Pancreas (tissue), 10 donors: ENCODE measurements at regions not wholly inside any gene's neighbourhood (a gene's known extent, or its start where the extent isn't known, plus 50 kb on each side); places are given as distances from the start of the nearest gene placed in this dataset.

ENCODE experiments used
- ATAC-seq, 4 donors: fragments of 200-7000 bp; cut with Tn5 transposase; one replicate each; pipeline versions ENCODE4 v1.8.0 to v1.9.1; 2020; ENCODE audit warnings: mild to moderate bottlenecking in 4 of 4, moderate library complexity in 4 of 4
- DNase-seq, 6 donors: peaks; one replicate each; pipeline ENCODE4 v3.0.0-alpha.2; 2020
- FAIRE-seq: peaks from 2 replicates; lab custom pipeline; 2012; peaks lifted over from hg19 to GRCh38; lab: Jason Lieb, UNC
- H3K27ac ChIP-seq, 4 donors: fragments of 200-600 bp; sonication (generic); 1 replicate in 3 of 4; 2 replicates in 1 of 4; pipeline versions ENCODE4 v1.5.0 to v1.8.0; 2020
- H3K27me3 ChIP-seq, 4 donors: fragments of 200-600 bp; one replicate each; pipeline ENCODE4 v1.8.0; 2021
- H3K36me3 ChIP-seq, 3 donors: fragments of 200-600 bp; sonication (generic) in 1 of 3; one replicate each; pipeline versions ENCODE4 v1.5.0 to v1.8.0; 2020 to 2021
- H3K4me1 ChIP-seq, 3 donors: fragments of 200-600 bp; one replicate each; pipeline ENCODE4 v1.8.0; 2021
- H3K4me3 ChIP-seq, 4 donors: fragments of 200-600 bp; sonication (generic) in 2 of 4; one replicate each; pipeline versions ENCODE4 v1.5.0 to v1.8.0; 2020 to 2021
- H3K9me3 ChIP-seq, 4 donors: fragments of 200-600 bp; one replicate each; pipeline ENCODE4 v1.8.0; 2021
- WGBS, 2 donors: extraction: QIAGEN DNeasy Blood & Tissue Kit; methylation state at CpG; one replicate each; pipeline ENCODE4 v1.1.7; 2013; 5-methylcytosine and 5-hydroxymethylcytosine counted together
- intact Hi-C, 3 donors: fragments of 100-400 bp; cut with DNase I; formaldehyde crosslinking; loops; one replicate each; pipeline versions ENCODE4 v1.11.1 to v1.14.2; 2022
- TF ChIP-seq, protein P1 (sequence below), 4 donors: fragments of 200-600 bp; sonication (generic) in 3 of 4; IDR thresholded peaks; one replicate each; pipeline versions ENCODE4 v1.5.0 to v1.8.0; 2021; ENCODE audit warnings: antibody characterized with exemption in 4 of 4
- donor health status: healthy with polysubstance abuse.
- donor health status: DM: no; HTN: no; CAD: no; lungs with moderate emphysema.
- donor health status: DM: no; HTN: no; CAD: no.
- donor health status: control.
- donor health status: control.
- donor health status: Bipolar disorder and iron deficiency.
- donor health status: DM: yes; HTN: yes; CAD: no.
- donor health status: DM: no; HTN: no; CAD: no.
- donor health status: DM: no; HTN: no; CAD: no.
- donor health status: DM: yes; HTN: yes; CAD: no.

DNA sequence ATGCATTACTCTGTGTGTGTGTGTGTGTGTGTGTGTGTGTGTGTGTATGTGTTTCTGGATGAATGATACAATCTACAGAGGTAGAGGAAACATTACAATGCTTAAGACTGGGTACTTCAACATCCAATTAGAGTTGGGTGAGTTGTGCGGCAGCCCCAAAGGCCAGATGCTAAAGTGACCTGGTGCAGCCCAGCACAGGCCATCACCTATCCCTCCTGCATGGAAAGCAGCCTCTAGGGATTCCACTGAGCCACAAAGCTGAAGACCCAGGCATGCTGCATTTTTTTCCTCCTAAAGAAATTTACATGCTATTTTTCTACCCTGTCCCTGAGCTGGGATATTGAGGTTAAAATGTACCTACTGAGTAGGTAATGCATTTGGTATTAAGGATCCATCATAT is 79.1 kb upstream of the ETAA1 start:
- Histone ChIP-seq H3K9me3 (no peaks in the 10 kb centered on the region), H3K27ac (no peak overlapping the region), H3K4me1 (peaks cover 0 to 13% (median 9%) of the 10 kb centered on the region in 3 donors), H3K27me3 (no peaks in the 10 kb centered on the region), H3K4me3 (no peak overlapping the region), H3K36me3 (no peaks in the 10 kb centered on the region)
- intact Hi-C loops: no loop called here
- 96 to 97% methylated on average over 1 of the region's 1 CpG for WGBS, 2 donors
- FAIRE-seq (no peak), ATAC-seq (no peak), DNase-seq (no peak)
- TF ChIP-seq, protein P1, sequence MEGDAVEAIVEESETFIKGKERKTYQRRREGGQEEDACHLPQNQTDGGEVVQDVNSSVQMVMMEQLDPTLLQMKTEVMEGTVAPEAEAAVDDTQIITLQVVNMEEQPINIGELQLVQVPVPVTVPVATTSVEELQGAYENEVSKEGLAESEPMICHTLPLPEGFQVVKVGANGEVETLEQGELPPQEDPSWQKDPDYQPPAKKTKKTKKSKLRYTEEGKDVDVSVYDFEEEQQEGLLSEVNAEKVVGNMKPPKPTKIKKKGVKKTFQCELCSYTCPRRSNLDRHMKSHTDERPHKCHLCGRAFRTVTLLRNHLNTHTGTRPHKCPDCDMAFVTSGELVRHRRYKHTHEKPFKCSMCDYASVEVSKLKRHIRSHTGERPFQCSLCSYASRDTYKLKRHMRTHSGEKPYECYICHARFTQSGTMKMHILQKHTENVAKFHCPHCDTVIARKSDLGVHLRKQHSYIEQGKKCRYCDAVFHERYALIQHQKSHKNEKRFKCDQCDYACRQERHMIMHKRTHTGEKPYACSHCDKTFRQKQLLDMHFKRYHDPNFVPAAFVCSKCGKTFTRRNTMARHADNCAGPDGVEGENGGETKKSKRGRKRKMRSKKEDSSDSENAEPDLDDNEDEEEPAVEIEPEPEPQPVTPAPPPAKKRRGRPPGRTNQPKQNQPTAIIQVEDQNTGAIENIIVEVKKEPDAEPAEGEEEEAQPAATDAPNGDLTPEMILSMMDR (IDR thresholded peaks at IDR 0.05): no peak

DNA sequence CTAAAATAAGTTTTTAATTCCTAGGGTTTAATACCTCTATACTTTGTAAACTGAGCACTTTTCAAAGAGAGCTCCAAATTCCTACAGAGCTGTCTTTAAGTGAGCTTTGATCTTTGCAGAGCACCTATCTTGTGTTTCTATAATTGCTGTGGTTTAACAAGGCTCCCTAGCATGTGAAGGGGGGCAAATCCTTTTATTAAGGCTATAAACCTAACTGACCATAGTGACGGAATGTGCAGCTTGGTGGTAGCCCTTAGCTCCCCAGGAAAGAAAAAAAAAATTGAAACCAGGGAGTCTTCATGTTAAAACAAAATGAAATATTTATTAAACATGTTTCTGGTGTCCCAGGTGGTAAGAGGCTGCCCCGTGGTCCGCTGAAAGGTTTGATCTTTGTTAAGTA is 78.6 kb upstream of the ETAA1 start:
- H3K36me3 ChIP-seq: no peaks in the 10 kb centered on the region
- whole genome bisulfite sequencing, 2 donors: 93 to 98% methylated on average over 3 of the region's 3 CpGs
- H3K4me1 ChIP-seq: peaks cover 0 to 13% (median 13%) of the 10 kb centered on the region in 3 donors
- TF ChIP-seq, protein P1 (IDR thresholded peaks at IDR 0.05): no peak
- FAIRE-seq (no peak), ATAC-seq (no peak), DNase-seq (no peak)
- no peak overlapping the region for H3K4me3 ChIP-seq
- intact Hi-C loops: no loop called here
- no peaks in the 10 kb centered on the region for H3K27me3 ChIP-seq
- no peaks in the 10 kb centered on the region for H3K9me3 ChIP-seq
- H3K27ac ChIP-seq: no peak overlapping the region

DNA sequence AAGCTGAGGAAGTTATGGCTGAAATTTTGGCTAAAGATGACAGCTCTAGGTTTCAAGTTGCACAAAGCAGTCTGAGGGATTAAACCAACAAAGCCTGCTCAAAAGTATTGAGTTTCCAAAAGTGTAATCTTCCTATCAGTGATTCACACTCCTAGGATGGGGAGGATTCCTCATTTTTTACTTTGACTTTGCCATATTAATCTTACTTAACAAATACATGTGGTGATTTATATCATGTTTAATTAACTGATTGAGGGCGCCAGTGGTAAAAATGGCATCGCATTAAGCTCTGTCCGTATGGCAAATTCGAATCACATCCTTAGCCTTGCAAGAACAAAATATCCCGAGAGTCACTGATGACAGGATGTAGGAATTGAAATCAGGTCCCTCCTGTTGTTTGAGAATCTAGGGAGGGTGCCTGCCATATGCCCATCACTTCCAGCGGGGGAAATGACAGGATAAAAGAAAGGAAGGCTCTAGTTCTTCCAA is 78.1 kb upstream of the ETAA1 start:
- TF ChIP-seq, protein P1 (IDR thresholded peaks at IDR 0.05): no peak
- H3K4me1 ChIP-seq: peaks cover 0 to 13% (median 13%) of the 10 kb centered on the region in 3 donors
- H3K36me3 ChIP-seq: no peaks in the 10 kb centered on the region
- FAIRE-seq (no peak), ATAC-seq (no peak), DNase-seq (no peak)
- H3K4me3 ChIP-seq: no peak overlapping the region
- no peak overlapping the region for H3K27ac ChIP-seq
- no peaks in the 10 kb centered on the region for H3K9me3 ChIP-seq
- H3K27me3 ChIP-seq: no peaks in the 10 kb centered on the region
- intact Hi-C loops: no loop called here
- WGBS, 2 donors: 85 to 93% methylated on average over 6 of the region's 6 CpGs

DNA sequence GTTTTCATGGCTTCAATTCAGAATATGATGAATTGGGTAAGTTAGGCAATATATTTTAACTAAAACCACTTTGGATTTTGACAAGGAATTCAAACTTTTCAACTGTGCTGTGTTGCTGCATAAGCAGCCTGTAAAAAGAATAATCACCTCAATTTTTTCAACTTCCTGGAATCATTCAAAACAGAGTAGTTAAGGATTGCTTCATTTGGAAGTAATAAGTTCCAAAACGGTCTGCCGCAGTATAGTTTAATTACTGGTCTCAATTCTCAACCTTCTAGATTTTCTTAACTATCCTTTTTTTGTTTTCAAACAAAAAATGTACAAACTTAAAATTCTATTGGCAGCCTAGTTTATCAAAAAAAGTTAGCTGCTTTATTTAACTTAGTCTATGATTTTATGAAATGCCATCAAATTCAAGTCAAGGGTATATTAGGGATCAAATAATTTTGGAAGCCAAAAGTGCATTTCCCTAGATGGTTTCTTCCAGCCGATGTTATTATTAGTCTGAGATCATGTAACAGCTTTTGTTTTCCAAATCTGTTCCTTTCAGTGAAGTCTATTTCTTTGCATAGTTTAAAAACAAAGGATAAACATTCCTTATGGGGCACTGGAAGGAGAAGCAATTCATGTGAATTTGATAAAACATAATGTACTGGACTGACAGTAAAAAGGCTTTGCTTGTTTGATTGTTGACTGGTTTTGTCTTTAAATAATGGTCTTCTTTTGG is 76.1 kb upstream of the ETAA1 start:
- no peak overlapping the region for H3K4me3 ChIP-seq
- intact Hi-C loops: no loop called here
- H3K27ac ChIP-seq: no peak overlapping the region
- H3K36me3 ChIP-seq: no peaks in the 10 kb centered on the region
- H3K9me3 ChIP-seq: no peaks in the 10 kb centered on the region
- 64 to 71% methylated on average over 3 of the region's 3 CpGs for WGBS, 2 donors
- no peak for DNase-seq
- peak; percentile 66 for FAIRE-seq
- TF ChIP-seq, protein P1 (IDR thresholded peaks at IDR 0.05): no peak
- peaks cover 0 to 13% (median 13%) of the 10 kb centered on the region in 3 donors for H3K4me1 ChIP-seq
- H3K27me3 ChIP-seq: no peaks in the 10 kb centered on the region
- ATAC-seq: no peak

DNA sequence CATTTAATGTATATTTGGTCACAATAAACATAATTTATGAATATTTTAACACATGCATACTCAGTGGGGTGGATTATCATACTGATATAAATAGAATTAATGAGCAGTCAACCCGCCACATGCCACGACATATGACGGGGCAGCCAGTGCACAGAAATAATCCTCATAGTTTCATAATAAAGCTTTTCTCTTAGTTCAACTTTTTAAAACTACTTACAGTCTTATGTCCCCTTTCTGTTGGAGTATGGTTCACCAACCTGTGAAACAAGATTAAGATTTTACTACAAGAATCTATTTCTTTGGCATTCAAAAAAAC is 75.6 kb upstream of the ETAA1 start:
- TF ChIP-seq, protein P1 (IDR thresholded peaks at IDR 0.05): no peak
- Histone ChIP-seq H3K36me3 (no peaks in the 10 kb centered on the region), H3K27me3 (no peaks in the 10 kb centered on the region), H3K4me1 (peaks cover 0 to 13% (median 13%) of the 10 kb centered on the region in 3 donors), H3K9me3 (no peaks in the 10 kb centered on the region), H3K27ac (no peak overlapping the region), H3K4me3 (no peak overlapping the region)
- intact Hi-C loops: no loop called here
- no peak for DNase-seq
- 94 to 97% methylated on average over 3 of the region's 3 CpGs for WGBS, 2 donors
- no peak for FAIRE-seq
- no peak for ATAC-seq
